Activated CD4-positive, alpha-beta T cell treated with anti-CD3 and anti-CD28 coated beads for 36 hours (primary cell): ENCODE measurements at regions not wholly inside any gene's neighbourhood (a gene's known extent, or its start where the extent isn't known, plus 50 kb on each side); places are given as distances from the start of the nearest gene placed in this dataset.

Experiments used
- ATAC-seq: fragments of 200-7000 bp; cut with Tn5 transposase; one replicate; pipeline ENCODE4 v1.10.0; 2021; ENCODE audit warnings: mild to moderate bottlenecking, moderate library complexity
- CTCF ChIA-PET: fragments of 350-600 bp; sonication (Branson Sonifier 250); formaldehyde crosslinking; loops from one replicate; lab custom pipeline; 2021; ENCODE audit warnings: antibody characterized with exemption; lab: Charles Lee
- POLR2A ChIA-PET: fragments of 350-600 bp; sonication (Branson Sonifier 250); formaldehyde crosslinking; loops from one replicate; lab custom pipeline; 2021; ENCODE audit warnings: antibody characterized with exemption, inconsistent platforms; lab: Charles Lee
- DNase-seq: peaks from one replicate; pipeline ENCODE4 v3.0.0-alpha.2; 2020
- H3K27ac Mint-ChIP-seq: one replicate; pipeline ENCODE4 v1.8.0; 2021; ENCODE audit warnings: mixed read lengths
- H3K27me3 Mint-ChIP-seq: one replicate; pipeline ENCODE4 v1.8.0; 2021; ENCODE audit warnings: mixed read lengths
- H3K36me3 Mint-ChIP-seq: one replicate; pipeline ENCODE4 v1.8.0; 2021; ENCODE audit warnings: low read depth, mixed read lengths
- H3K4me1 Mint-ChIP-seq: one replicate; pipeline ENCODE4 v1.8.0; 2021; ENCODE audit warnings: mixed read lengths
- H3K4me3 Mint-ChIP-seq: one replicate; pipeline ENCODE4 v1.8.0; 2021; ENCODE audit warnings: mild to moderate bottlenecking, moderate library complexity, mixed read lengths
- H3K9me3 Mint-ChIP-seq: one replicate; pipeline ENCODE4 v1.8.0; 2021; ENCODE audit warnings: low read depth, mixed read lengths
- intact Hi-C, 2 experiments: fragments of 100-400 bp; cut with DNase I in 1 of 2; cut with micrococcal nuclease in 1 of 2; formaldehyde crosslinking; loops; one replicate each; pipeline versions ENCODE4 v1.14.2 to v1.15.1; 2022 to 2024; cut with DNase I, micrococcal nuclease

- no peak overlapping the region for H3K4me3 Mint-ChIP-seq
- H3K27me3 Mint-ChIP-seq: no peaks in the 10 kb centered on the region
- intact Hi-C loops: no loop called here
- H3K4me1 Mint-ChIP-seq: no peaks in the 10 kb centered on the region
- POLR2A ChIA-PET: no interaction called here
- CTCF ChIA-PET: interaction anchor here (0.6 kb wide), 1 partner anchor 962 kb away, joined by 3 read pairs; no protein-coding TSS in a partner anchor
- DNase-seq (no peak), ATAC-seq (no peak)
- H3K36me3 Mint-ChIP-seq: no peaks in the 10 kb centered on the region
- H3K27ac Mint-ChIP-seq: no peak overlapping the region
- H3K9me3 Mint-ChIP-seq: no peaks in the 10 kb centered on the region
Measured at GRCh38 chr5:139733698-139734538, 61.7 kb upstream of the PSD2 start.

GRCh38 chr5:139734539-139734916, 61.1 kb upstream of the PSD2 start:
- H3K27ac Mint-ChIP-seq: no peak overlapping the region
- no peaks in the 10 kb centered on the region for H3K4me1 Mint-ChIP-seq
- H3K36me3 Mint-ChIP-seq: no peaks in the 10 kb centered on the region
- intact Hi-C loops: no loop called here
- H3K4me3 Mint-ChIP-seq: no peak overlapping the region
- POLR2A ChIA-PET: no interaction called here
- no peak for ATAC-seq
- no peaks in the 10 kb centered on the region for H3K27me3 Mint-ChIP-seq
- no peaks in the 10 kb centered on the region for H3K9me3 Mint-ChIP-seq
- CTCF ChIA-PET: no interaction called here
- no peak for DNase-seq

GRCh38 chr5:139738193-139739149, 57.1 kb upstream of the PSD2 start:
- CTCF ChIA-PET: interaction anchor here (0.9 to 1.3 kb wide), 2 partner anchors 16 to 24 kb away, joined by 3 to 4 read pairs; no protein-coding TSS in a partner anchor
- DNase-seq (no peak), ATAC-seq (no peak)
- H3K27ac Mint-ChIP-seq: no peak overlapping the region
- no peak overlapping the region for H3K4me3 Mint-ChIP-seq
- no peaks in the 10 kb centered on the region for H3K9me3 Mint-ChIP-seq
- no peaks in the 10 kb centered on the region for H3K36me3 Mint-ChIP-seq
- intact Hi-C loops: no loop called here
- POLR2A ChIA-PET: no interaction called here
- H3K4me1 Mint-ChIP-seq: no peaks in the 10 kb centered on the region
- H3K27me3 Mint-ChIP-seq: no peaks in the 10 kb centered on the region

GRCh38 chr5:139739150-139739974, 56.2 kb upstream of the PSD2 start:
- no peaks in the 10 kb centered on the region for H3K9me3 Mint-ChIP-seq
- ChIA-PET POLR2A (interaction anchor here (0.6 kb wide), 1 partner anchor 548 kb away, joined by 3 read pairs; no protein-coding TSS in a partner anchor), CTCF (interaction anchor here (0.9 kb wide), 1 partner anchor 23 kb away, joined by 4 read pairs; no protein-coding TSS in a partner anchor)
- no peak overlapping the region for H3K27ac Mint-ChIP-seq
- no peaks in the 10 kb centered on the region for H3K27me3 Mint-ChIP-seq
- intact Hi-C loops: no loop called here
- ATAC-seq (no peak), DNase-seq (no peak)
- no peaks in the 10 kb centered on the region for H3K4me1 Mint-ChIP-seq
- H3K4me3 Mint-ChIP-seq: no peak overlapping the region
- H3K36me3 Mint-ChIP-seq: no peaks in the 10 kb centered on the region

GRCh38 chr5:139740138-139740991, 55.2 kb upstream of the PSD2 start:
- Mint-ChIP-seq H3K4me3 (no peak overlapping the region), H3K9me3 (no peaks in the 10 kb centered on the region), H3K4me1 (peaks cover 4% of the 10 kb centered on the region), H3K27me3 (no peaks in the 10 kb centered on the region), H3K36me3 (no peaks in the 10 kb centered on the region), H3K27ac (no peak overlapping the region)
- POLR2A ChIA-PET: no interaction called here
- DNase-seq (no peak), ATAC-seq (no peak)
- intact Hi-C loops: no loop called here
- CTCF ChIA-PET: interaction anchor here (1.5 kb wide), 1 partner anchor 26 kb away, joined by 5 read pairs; no protein-coding TSS in a partner anchor

- ChIA-PET POLR2A (no interaction called here), CTCF (interaction anchor here (1.5 kb wide), 1 partner anchor 25 kb away, joined by 5 read pairs; no protein-coding TSS in a partner anchor)
- intact Hi-C loops: no loop called here
- H3K27me3 Mint-ChIP-seq: no peaks in the 10 kb centered on the region
- no peak overlapping the region for H3K4me3 Mint-ChIP-seq
- H3K4me1 Mint-ChIP-seq: peaks cover 10% of the 10 kb centered on the region
- ATAC-seq: no peak
- no peak overlapping the region for H3K27ac Mint-ChIP-seq
- no peaks in the 10 kb centered on the region for H3K36me3 Mint-ChIP-seq
- no peaks in the 10 kb centered on the region for H3K9me3 Mint-ChIP-seq
- DNase-seq: no peak
Measured at GRCh38 chr5:139740992-139741672, 54.5 kb upstream of the PSD2 start.

- Mint-ChIP-seq H3K9me3 (no peaks in the 10 kb centered on the region), H3K27ac (no peak overlapping the region), H3K4me3 (no peak overlapping the region), H3K27me3 (peaks cover under 1% of the 10 kb centered on the region), H3K36me3 (no peaks in the 10 kb centered on the region), H3K4me1 (peaks cover 12% of the 10 kb centered on the region)
- ChIA-PET CTCF (no interaction called here), POLR2A (interaction anchor here (0.6 kb wide), 1 partner anchor 106 kb away, joined by 4 read pairs; no protein-coding TSS in a partner anchor)
- no peak for DNase-seq
- ATAC-seq: no peak
- intact Hi-C loops: no loop called here
Measured at GRCh38 chr5:139741823-139742172, 53.8 kb upstream of the PSD2 start.

- CTCF ChIA-PET: no interaction called here
- Mint-ChIP-seq H3K27ac (no peak overlapping the region), H3K4me1 (peaks cover 16% of the 10 kb centered on the region), H3K4me3 (no peak overlapping the region), H3K9me3 (no peaks in the 10 kb centered on the region), H3K36me3 (no peaks in the 10 kb centered on the region), H3K27me3 (peaks cover 3% of the 10 kb centered on the region)
- POLR2A ChIA-PET: interaction anchor here (0.6 kb wide), 2 partner anchors 107 to 152 kb away, joined by 3 to 4 read pairs; no protein-coding TSS in a partner anchor
- DNase-seq: no peak
- intact Hi-C loops: no loop called here
- ATAC-seq: no peak
Measured at GRCh38 chr5:139742173-139742903, 53.3 kb upstream of the PSD2 start.

GRCh38 chr5:139743001-139743771, 52.4 kb upstream of the PSD2 start:
- H3K27me3 Mint-ChIP-seq: peaks cover 6% of the 10 kb centered on the region
- no peak overlapping the region for H3K4me3 Mint-ChIP-seq
- no peak for DNase-seq
- no peak overlapping the region for H3K27ac Mint-ChIP-seq
- no peaks in the 10 kb centered on the region for H3K36me3 Mint-ChIP-seq
- ATAC-seq: no peak
- POLR2A ChIA-PET: interaction anchor here (0.6 kb wide), 1 partner anchor 153 kb away, joined by 3 read pairs; no protein-coding TSS in a partner anchor
- H3K9me3 Mint-ChIP-seq: no peaks in the 10 kb centered on the region
- CTCF ChIA-PET: no interaction called here
- intact Hi-C loops: no loop called here
- H3K4me1 Mint-ChIP-seq: peaks cover 21% of the 10 kb centered on the region
